Glutamatergic neuron (in vitro differentiated cells): ENCODE measurements at regions not wholly inside any gene's neighbourhood (a gene's known extent, or its start where the extent isn't known, plus 50 kb on each side); places are given as distances from the start of the nearest gene placed in this dataset.

Source experiments
- DNase-seq: peaks from one replicate; pipeline ENCODE4 v3.0.0; 2022
- H3K27ac Mint-ChIP-seq: one replicate; pipeline ENCODE4 v1.8.0; 2020; ENCODE audit warnings: mild to moderate bottlenecking, mixed read lengths, inconsistent platforms; ENCODE audit not compliant: unreplicated experiment
- H3K27me3 Mint-ChIP-seq: one replicate; pipeline ENCODE4 v1.8.0; 2020; ENCODE audit warnings: mild to moderate bottlenecking, moderate library complexity, mixed read lengths, inconsistent platforms; ENCODE audit not compliant: unreplicated experiment
- H3K36me3 Mint-ChIP-seq: one replicate; pipeline ENCODE4 v1.8.0; 2020; ENCODE audit warnings: mild to moderate bottlenecking, mixed read lengths, inconsistent platforms; ENCODE audit not compliant: unreplicated experiment
- H3K4me1 Mint-ChIP-seq: one replicate; pipeline ENCODE4 v1.8.0; 2020; ENCODE audit warnings: mild to moderate bottlenecking, low read depth, mixed read lengths, inconsistent platforms; ENCODE audit not compliant: unreplicated experiment
- H3K4me3 Mint-ChIP-seq: one replicate; pipeline ENCODE4 v1.8.0; 2020; ENCODE audit warnings: mild to moderate bottlenecking, mixed read lengths, inconsistent platforms; ENCODE audit not compliant: unreplicated experiment
- H3K9me3 Mint-ChIP-seq: one replicate; pipeline ENCODE4 v1.8.0; 2020; ENCODE audit warnings: mild to moderate bottlenecking, moderate library complexity, mixed read lengths, inconsistent platforms; ENCODE audit not compliant: unreplicated experiment
- CTCF ChIP-seq: fragments of 200-600 bp; sonication (generic); IDR thresholded peaks from one replicate; pipeline ENCODE4 v1.5.0; 2021; ENCODE audit not compliant: partially characterized antibody, unreplicated experiment

GRCh38 chr3:24545887-24546286, 51.2 kb upstream of the THRB start:
- Mint-ChIP-seq H3K27ac (no peak overlapping the region), H3K4me1 (no peaks in the 10 kb centered on the region), H3K27me3 (no peaks in the 10 kb centered on the region), H3K4me3 (no peak overlapping the region), H3K9me3 (no peaks in the 10 kb centered on the region), H3K36me3 (no peaks in the 10 kb centered on the region)
- DNase-seq = no peak
- no peak for TF ChIP-seq CTCF

- Mint-ChIP-seq H3K27me3 (no peaks in the 10 kb centered on the region), H3K4me1 (no peaks in the 10 kb centered on the region), H3K36me3 (no peaks in the 10 kb centered on the region), H3K27ac (no peak overlapping the region), H3K4me3 (no peak overlapping the region), H3K9me3 (no peaks in the 10 kb centered on the region)
- DNase-seq = no peak
- TF ChIP-seq CTCF = no peak
These were observed 53.6 kb upstream of the THRB start for GRCh38 chr3:24548278-24548677.

GRCh38 chr3:24550588-24550987, 55.9 kb upstream of the THRB start:
- no peak for DNase-seq
- no peak overlapping the region for H3K27ac Mint-ChIP-seq
- no peaks in the 10 kb centered on the region for H3K9me3 Mint-ChIP-seq
- H3K27me3 Mint-ChIP-seq = no peaks in the 10 kb centered on the region
- no peak overlapping the region for H3K4me3 Mint-ChIP-seq
- H3K36me3 Mint-ChIP-seq = no peaks in the 10 kb centered on the region
- no peaks in the 10 kb centered on the region for H3K4me1 Mint-ChIP-seq
- TF ChIP-seq CTCF = no peak

- no peak overlapping the region for H3K4me3 Mint-ChIP-seq
- H3K36me3 Mint-ChIP-seq = no peaks in the 10 kb centered on the region
- H3K9me3 Mint-ChIP-seq = no peaks in the 10 kb centered on the region
- no peaks in the 10 kb centered on the region for H3K27me3 Mint-ChIP-seq
- TF ChIP-seq CTCF = no peak
- no peak for DNase-seq
- H3K27ac Mint-ChIP-seq = no peak overlapping the region
- no peaks in the 10 kb centered on the region for H3K4me1 Mint-ChIP-seq
These were observed 57.0 kb upstream of the THRB start for GRCh38 chr3:24551626-24552025.

GRCh38 chr3:24562895-24563294, 68.2 kb upstream of the THRB start:
- H3K27ac Mint-ChIP-seq = no peak overlapping the region
- H3K4me1 Mint-ChIP-seq = no peaks in the 10 kb centered on the region
- no peak for TF ChIP-seq CTCF
- H3K27me3 Mint-ChIP-seq = no peaks in the 10 kb centered on the region
- peaks cover 2% of the 10 kb centered on the region for H3K9me3 Mint-ChIP-seq
- DNase-seq = no peak
- H3K36me3 Mint-ChIP-seq = no peaks in the 10 kb centered on the region
- no peak overlapping the region for H3K4me3 Mint-ChIP-seq
